IMR-90 (cell line): ENCODE measurements at regions not wholly inside any gene's neighbourhood (a gene's known extent, or its start where the extent isn't known, plus 50 kb on each side); places are given as distances from the start of the nearest gene placed in this dataset.

ENCODE experiments used
- ATAC-seq: fragments of 200-7000 bp; cut with Tn5 transposase; 2 replicates; pipeline ENCODE4 v1.9.1; 2020; ENCODE audit warnings: low read depth, mild to moderate bottlenecking, moderate library complexity
- BruUV-seq: library from RNA; stranded (reverse); fragments of 400-500 nt; replicated peaks from 2 replicates; lab custom pipeline; 2021; lab: Mats Ljungman, UMichigan
- CTCF ChIA-PET: fragments of 300-600 bp; formaldehyde crosslinking; extraction: SDS; loops from one replicate; lab custom pipeline; 2021; ENCODE audit warnings: antibody characterized with exemption; lab: Yijun Ruan, JAX
- POLR2A ChIA-PET: fragments of 300-600 bp; sonication (Branson Sonifier 250); formaldehyde crosslinking; loops from one replicate; lab custom pipeline; 2022; ENCODE audit warnings: antibody characterized with exemption; ENCODE audit not compliant: unreplicated experiment; lab: Charles Lee
- DNase-seq: peaks from one replicate; pipeline ENCODE4 v3.0.0; 2013
- H2AFZ ChIP-seq: replicated peaks from 2 replicates; pipeline ENCODE3; 2013; ENCODE audit warnings: low read length, mild to moderate bottlenecking; ENCODE audit not compliant: poor library complexity
- H2AK5ac ChIP-seq: 2 replicates; pipeline ENCODE4 v1.6.1; 2013; ENCODE audit warnings: low read depth, low read length, inconsistent platforms
- H2AK9ac ChIP-seq: replicated peaks from 2 replicates; pipeline ENCODE3; 2013; ENCODE audit warnings: mild to moderate bottlenecking, low read depth, low read length, moderate library complexity; ENCODE audit not compliant: poor library complexity
- H2BK120ac ChIP-seq: 2 replicates; pipeline ENCODE4 v1.6.1; 2013; ENCODE audit warnings: low read depth, low read length, inconsistent platforms
- H2BK15ac ChIP-seq: 3 replicates; pipeline ENCODE4 v1.6.1; 2013; ENCODE audit warnings: low read depth, low read length, inconsistent platforms
- H2BK20ac ChIP-seq: 2 replicates; pipeline ENCODE4 v1.6.1; 2013; ENCODE audit warnings: low read depth, mild to moderate bottlenecking, inconsistent platforms, low read length, moderate library complexity
- H2BK5ac ChIP-seq: 2 replicates; pipeline ENCODE4 v1.6.1; 2013; ENCODE audit warnings: mild to moderate bottlenecking, low read depth, low read length, inconsistent platforms; ENCODE audit not compliant: poor library complexity, severe bottlenecking
- H3K14ac ChIP-seq: replicated peaks from 2 replicates; pipeline ENCODE4 v1.6.1; 2013; ENCODE audit warnings: low read depth, low read length, inconsistent platforms
- H3K18ac ChIP-seq: 2 replicates; pipeline ENCODE4 v1.6.1; 2013; ENCODE audit warnings: low read depth, low read length, control low read depth
- H3K23ac ChIP-seq: 2 replicates; pipeline ENCODE4 v1.6.1; 2013; ENCODE audit warnings: low read depth, low read length, inconsistent platforms
- H3K27ac ChIP-seq: 2 replicates; pipeline ENCODE4 v1.5.1; 2013; ENCODE audit warnings: mild to moderate bottlenecking, control low read depth, low read length; ENCODE audit not compliant: insufficient read depth
- H3K27me3 ChIP-seq: 2 replicates; pipeline ENCODE4 v1.6.1; 2013; ENCODE audit warnings: low read length; ENCODE audit not compliant: control insufficient read depth, insufficient read depth
- H3K36me3 ChIP-seq: 2 replicates; pipeline ENCODE4 v1.6.1; 2013; ENCODE audit warnings: low read length, mixed read lengths; ENCODE audit not compliant: control insufficient read depth, insufficient read depth
- H3K4ac ChIP-seq: 2 replicates; pipeline ENCODE4 v1.6.1; 2013; ENCODE audit warnings: low read depth, low read length, inconsistent platforms
- H3K4me1 ChIP-seq: 2 replicates; pipeline ENCODE4 v1.6.1; 2013; ENCODE audit warnings: low read length, mixed read lengths; ENCODE audit not compliant: control insufficient read depth, insufficient read depth
- H3K4me2 ChIP-seq: 2 replicates; pipeline ENCODE4 v1.6.1; 2013; ENCODE audit warnings: low read depth, mild to moderate bottlenecking, control low read depth, low read length, moderate library complexity
- H3K4me3 ChIP-seq: 2 replicates; pipeline ENCODE4 v1.5.1; 2013; ENCODE audit warnings: low read depth, mild to moderate bottlenecking, control low read depth, low read length, moderate library complexity; ENCODE audit not compliant: insufficient read depth
- H3K56ac ChIP-seq: 2 replicates; pipeline ENCODE4 v1.6.1; 2013; ENCODE audit warnings: low read length, inconsistent platforms; ENCODE audit not compliant: insufficient read depth; ENCODE audit errors: extremely low read depth
- H3K79me1 ChIP-seq, 2 experiments: 2 replicates each; pipeline ENCODE4 v1.6.1; 2013; ENCODE audit warnings: low read length in 2 of 2, inconsistent platforms in 1 of 2, low read depth in 1 of 2
- H3K9ac ChIP-seq: 2 replicates; pipeline ENCODE4 v1.6.1; 2013; ENCODE audit warnings: low read depth, low read length, control low read depth
- H3K9me1 ChIP-seq: 2 replicates; pipeline ENCODE4 v1.6.1; 2013; ENCODE audit warnings: low read length, inconsistent platforms; ENCODE audit not compliant: insufficient read depth
- H3K9me3 ChIP-seq: 2 replicates; pipeline ENCODE4 v1.6.1; 2013; ENCODE audit warnings: low read length; ENCODE audit not compliant: control insufficient read depth, insufficient read depth
- H4K20me1 ChIP-seq: 2 replicates; pipeline ENCODE4 v1.6.1; 2013; ENCODE audit warnings: low read length, inconsistent platforms; ENCODE audit not compliant: insufficient read depth
- H4K5ac ChIP-seq: 2 replicates; pipeline ENCODE4 v1.6.1; 2013; ENCODE audit warnings: mild to moderate bottlenecking, low read depth, low read length, control low read depth
- H4K8ac ChIP-seq, 2 experiments: 2 replicates each; pipeline ENCODE4 v1.6.1; 2013; ENCODE audit warnings: low read depth in 2 of 2, low read length in 2 of 2, control low read depth in 1 of 2, inconsistent platforms in 1 of 2
- H4K91ac ChIP-seq: 2 replicates; pipeline ENCODE4 v1.6.1; 2013; ENCODE audit warnings: low read depth, low read length, inconsistent platforms; ENCODE audit not compliant: insufficient read depth
- BHLHE40 ChIP-seq: fragments of 150-350 bp; IDR thresholded peaks from 2 replicates; pipeline ENCODE4 v1.6.1; 2016; ENCODE audit warnings: mild to moderate bottlenecking, low read depth, low read length
- CEBPB ChIP-seq: IDR thresholded peaks from 2 replicates; pipeline ENCODE4 v1.6.1; 2012; ENCODE audit warnings: low read depth, low read length, improper control_type of control experiment
- CHD1 ChIP-seq: IDR thresholded peaks from 2 replicates; pipeline ENCODE4 v1.6.1; 2012; ENCODE audit warnings: low read depth, low read length, improper control_type of control experiment
- FOS ChIP-seq: fragments of 150-350 bp; IDR thresholded peaks from 2 replicates; pipeline ENCODE4 v1.6.1; 2016; ENCODE audit warnings: low read depth, low read length
- MAFK ChIP-seq: IDR thresholded peaks from 2 replicates; pipeline ENCODE4 v1.6.1; 2012; ENCODE audit warnings: low read depth, low read length, improper control_type of control experiment
- MAZ ChIP-seq: IDR thresholded peaks from 2 replicates; pipeline ENCODE4 v1.6.1; 2012; ENCODE audit warnings: low read depth, mild to moderate bottlenecking, low read length, improper control_type of control experiment, moderate library complexity, borderline replicate concordance
- MXI1 ChIP-seq: IDR thresholded peaks from 2 replicates; pipeline ENCODE4 v1.6.1; 2012; ENCODE audit warnings: low read depth, mild to moderate bottlenecking, low read length, moderate library complexity, borderline replicate concordance
- NFE2L2 ChIP-seq: fragments of 150-350 bp; IDR thresholded peaks from 2 replicates; pipeline ENCODE4 v1.6.1; 2016; ENCODE audit warnings: low read depth, mild to moderate bottlenecking, low read length
- POLR2A ChIP-seq: IDR thresholded peaks from 2 replicates; pipeline ENCODE4 v1.6.1; 2012; ENCODE audit warnings: mild to moderate bottlenecking, low read depth, low read length
- RAD21 ChIP-seq: IDR thresholded peaks from 2 replicates; pipeline ENCODE4 v1.6.1; 2012; ENCODE audit warnings: low read length, improper control_type of control experiment
- RFX5 ChIP-seq: IDR thresholded peaks from 2 replicates; pipeline ENCODE4 v1.8.0; 2012; ENCODE audit warnings: low read depth, mild to moderate bottlenecking, low read length, moderate library complexity
- SMC3 ChIP-seq: fragments of 150-350 bp; IDR thresholded peaks from 2 replicates; pipeline ENCODE4 v1.6.1; 2016; ENCODE audit warnings: low read depth, mild to moderate bottlenecking, antibody characterized with exemption, low read length, moderate library complexity
- WGBS, 2 experiments: methylation state at CpG; one replicate each; pipeline versions ENCODE4 v1.1.5 to v1.1.7; 2013; ENCODE audit warnings: missing lambda C conversion rate in 2 of 2; ENCODE audit not compliant: insufficient read length in 1 of 2; ENCODE audit errors: extremely low coverage in 2 of 2; 5-methylcytosine and 5-hydroxymethylcytosine counted together
- dilution Hi-C: fragments of 300-500 bp; cut with HindIII; formaldehyde crosslinking; loops from one replicate; pipeline ENCODE4 v1.14.3; 2018; ENCODE audit warnings: low sequenced_read_pairs; ENCODE audit not compliant: unreplicated experiment
- in situ Hi-C: fragments of 300-500 bp; cut with MboI; formaldehyde crosslinking; loops from 3 replicates; pipeline ENCODE4 v1.14.3; 2019; ENCODE audit warnings: low sequenced_read_pairs, inconsistent platforms, mixed read lengths
- intact Hi-C: fragments of 100-400 bp; cut with micrococcal nuclease; formaldehyde crosslinking; loops from 2 replicates; pipeline ENCODE4 v1.10.0; 2022
- TF ChIP-seq, protein P1 (sequence below): fragments of 150-350 bp; IDR thresholded peaks from 2 replicates; pipeline ENCODE4 v1.6.1; 2016; ENCODE audit warnings: low read depth, mild to moderate bottlenecking, low read length, moderate library complexity, borderline replicate concordance

DNA sequence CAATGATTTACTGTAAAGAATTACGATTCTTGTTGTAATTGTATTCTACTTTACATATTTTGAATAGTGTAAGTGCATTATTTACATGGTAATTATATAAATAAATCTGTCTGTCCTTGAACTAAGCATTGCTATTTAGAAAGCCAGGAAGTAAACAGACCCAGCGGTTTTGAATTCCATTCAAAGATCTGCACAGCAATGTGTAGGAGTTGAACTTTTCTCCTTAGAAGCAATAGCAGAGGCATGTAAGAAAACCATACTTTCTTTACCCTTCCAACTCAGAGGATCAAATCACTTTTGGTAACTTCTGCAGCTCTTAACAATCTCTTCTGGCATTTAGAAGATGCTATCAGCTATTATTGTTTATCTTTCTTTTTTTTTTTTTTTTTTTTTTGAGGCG, 109.2 kb upstream of the VRK2 start:
- Histone ChIP-seq H4K5ac (no peak overlapping the region), H3K23ac (no peak overlapping the region), H3K14ac (no peak overlapping the region), H3K9ac (no peak overlapping the region), H3K4me3 (no peak overlapping the region), H2BK120ac (no peak overlapping the region), H2BK20ac (no peak overlapping the region), H3K4me1 (no peaks in the 10 kb centered on the region), H3K36me3 (no peaks in the 10 kb centered on the region), H4K8ac (no peak overlapping the region), H4K20me1 (no peaks in the 10 kb centered on the region), H2BK5ac (peak overlapping the region; percentile 36), H4K91ac (no peak overlapping the region), H3K18ac (no peak overlapping the region), H3K79me1 (no peaks in the 10 kb centered on the region), H3K4me2 (peak overlapping the region; percentile 24; the same call in 1 of the 2 replicates), H3K9me1 (no peaks in the 10 kb centered on the region), H2AFZ (no peak overlapping the region), H3K9me3 (peaks cover 9% of the 10 kb centered on the region), H3K4ac (no peak overlapping the region), H3K27me3 (no peaks in the 10 kb centered on the region), H2AK5ac (no peak overlapping the region), H2AK9ac (no peak overlapping the region), H3K27ac (no peak overlapping the region), H3K56ac (no peak overlapping the region), H2BK15ac (no peak overlapping the region)
- DNase-seq: peak; percentile 10
- POLR2A ChIA-PET: interaction anchor here (0.7 kb wide), 1 partner anchor 28 kb away, joined by 7 read pairs; no protein-coding TSS in a partner anchor
- TF ChIP-seq SMC3 (no peak), CEBPB (no peak), BHLHE40 (no peak), RFX5 (no peak), MAZ (no peak), MXI1 (no peak), NFE2L2 (no peak), POLR2A (no peak), CHD1 (no peak), MAFK (no peak), RAD21 (no peak), FOS (no peak)
- TF ChIP-seq, protein P1, sequence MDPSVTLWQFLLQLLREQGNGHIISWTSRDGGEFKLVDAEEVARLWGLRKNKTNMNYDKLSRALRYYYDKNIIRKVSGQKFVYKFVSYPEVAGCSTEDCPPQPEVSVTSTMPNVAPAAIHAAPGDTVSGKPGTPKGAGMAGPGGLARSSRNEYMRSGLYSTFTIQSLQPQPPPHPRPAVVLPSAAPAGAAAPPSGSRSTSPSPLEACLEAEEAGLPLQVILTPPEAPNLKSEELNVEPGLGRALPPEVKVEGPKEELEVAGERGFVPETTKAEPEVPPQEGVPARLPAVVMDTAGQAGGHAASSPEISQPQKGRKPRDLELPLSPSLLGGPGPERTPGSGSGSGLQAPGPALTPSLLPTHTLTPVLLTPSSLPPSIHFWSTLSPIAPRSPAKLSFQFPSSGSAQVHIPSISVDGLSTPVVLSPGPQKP: no peak
- CTCF ChIA-PET: no interaction called here
- peak; percentile 86 for ATAC-seq
- no CpG with 5 or more reads among the region's 3 CpGs for WGBS, 2 experiments
- in situ Hi-C loops: no loop called here
- dilution Hi-C loops: no loop called here
- intact Hi-C loops: loop anchor here (5.0 kb wide), 1 partner anchor 170 kb away; no protein-coding TSS in a partner anchor
- BruUV-seq: no TSS peak
